ENCODE measurements at regions not wholly inside any gene's neighbourhood (a gene's known extent, or its start where the extent isn't known, plus 50 kb on each side); places are given as distances from the start of the nearest gene placed in this dataset.

- H3K27ac ChIP-seq: no peak overlapping the region
- no peak for TF ChIP-seq CTCF (IDR thresholded peaks at IDR 0.05)
- H3K4me3 ChIP-seq: no peak overlapping the region
- DNase-seq (ENCODE audit: low spot score): no peak
Observed at GRCh38 chr13:72104656-72105180, 237.7 kb upstream of the DACH1 start.

GRCh38 chr13:72101768-72102400 is 234.9 kb upstream of the DACH1 start:
- Histone ChIP-seq H3K4me3 (no peak overlapping the region), H3K27ac (no peak overlapping the region)
- no peak for TF ChIP-seq CTCF (IDR thresholded peaks at IDR 0.05)
- no peak for DNase-seq (ENCODE audit: low spot score)

- no peak for DNase-seq (ENCODE audit: low spot score)
- TF ChIP-seq CTCF (IDR thresholded peaks at IDR 0.05): no peak
- H3K4me3 ChIP-seq: no peak overlapping the region
- no peak overlapping the region for H3K27ac ChIP-seq
Observed at GRCh38 chr13:72100339-72100738, 233.3 kb upstream of the DACH1 start.

- Histone ChIP-seq H3K4me3 (no peak overlapping the region), H3K27ac (no peak overlapping the region)
- DNase-seq (ENCODE audit: low spot score): no peak
- TF ChIP-seq CTCF (IDR thresholded peaks at IDR 0.05): no peak
Observed at GRCh38 chr13:72097568-72097967, 230.6 kb upstream of the DACH1 start.

- Histone ChIP-seq H3K27ac (no peak overlapping the region), H3K4me3 (no peak overlapping the region)
- no peak for DNase-seq (ENCODE audit: low spot score)
- no peak for TF ChIP-seq CTCF (IDR thresholded peaks at IDR 0.05)
Observed at GRCh38 chr13:72093262-72093661, 226.3 kb upstream of the DACH1 start.

- no peak for DNase-seq (ENCODE audit: low spot score)
- Histone ChIP-seq H3K27ac (no peak overlapping the region), H3K4me3 (no peak overlapping the region)
- no peak for TF ChIP-seq CTCF (IDR thresholded peaks at IDR 0.05)
Observed at GRCh38 chr13:72074663-72075062, 207.7 kb upstream of the DACH1 start.

- Histone ChIP-seq H3K27ac (no peak overlapping the region), H3K4me3 (no peak overlapping the region)
- DNase-seq (ENCODE audit: low spot score): no peak
- no peak for TF ChIP-seq CTCF (IDR thresholded peaks at IDR 0.05)
Observed at GRCh38 chr13:72072261-72072660, 205.3 kb upstream of the DACH1 start.

Measured in coronary artery (tissue), 2 donors.